HG02571 (cell line): ENCODE measurements at regions not wholly inside any gene's neighbourhood (a gene's known extent, or its start where the extent isn't known, plus 50 kb on each side); places are given as distances from the start of the nearest gene placed in this dataset.

Experiments used
- ATAC-seq: cut with Tn5 transposase; IDR thresholded peaks from one replicate; pipeline ENCODE4 v1.9.1; 2021; ENCODE audit warnings: mild to moderate bottlenecking, moderate library complexity; ENCODE audit not compliant: unreplicated experiment

DNA sequence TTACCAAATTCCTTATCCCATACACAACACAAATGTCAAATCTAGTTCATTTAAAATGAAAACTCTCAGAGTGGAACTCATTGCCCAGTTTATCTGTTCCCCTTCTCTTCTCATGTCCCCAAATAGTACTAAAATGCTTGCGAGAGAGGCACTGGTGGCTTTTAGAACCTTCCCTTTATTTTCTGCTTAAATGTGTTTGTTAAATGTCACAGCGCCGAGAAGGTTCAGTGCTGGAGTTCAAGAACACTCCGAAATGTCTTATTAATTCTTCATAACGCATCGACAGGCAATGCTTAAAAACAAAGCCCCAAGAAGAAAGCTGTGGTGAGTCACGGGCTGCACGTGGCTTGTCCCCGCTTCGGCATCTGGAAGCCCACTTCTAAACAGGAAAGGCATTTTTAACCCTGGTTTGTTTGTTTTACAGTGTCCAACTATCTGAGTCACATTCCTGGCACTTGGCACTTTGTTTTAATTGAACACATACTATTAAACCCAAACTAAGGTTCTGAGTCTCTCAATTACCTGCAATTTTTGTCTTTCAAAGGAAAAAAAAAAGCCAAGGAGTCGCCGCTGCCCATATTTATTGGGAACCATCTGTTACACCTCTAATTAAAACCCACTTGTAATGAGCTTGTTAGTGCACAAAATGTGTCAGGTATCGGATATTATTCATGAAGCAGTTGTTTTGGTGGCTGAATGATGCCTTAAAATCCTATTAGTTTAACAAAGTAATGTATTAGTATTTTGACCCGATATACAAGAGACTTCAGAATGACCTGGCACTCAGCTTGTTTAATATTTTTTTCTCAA lies 49.9 kb upstream of the MGMT start:
- no peak for ATAC-seq
